Esophagus squamous epithelium (tissue), 5 donors: ENCODE measurements at regions not wholly inside any gene's neighbourhood (a gene's known extent, or its start where the extent isn't known, plus 50 kb on each side); places are given as distances from the start of the nearest gene placed in this dataset.

Experiments used
- DNase-seq: peaks from one replicate; lab custom pipeline; 2025; lab: John Stamatoyannopoulos, UW
- H3K27ac ChIP-seq, 4 donors: fragments of 200-600 bp; sonication (generic); one replicate each; pipeline ENCODE4 v1.5.1; 2016 to 2019; ENCODE audit warnings: mild to moderate bottlenecking in 1 of 4
- H3K27me3 ChIP-seq, 4 donors: fragments of 200-600 bp; sonication (generic); 1 replicate in 3 of 4; 2 replicates in 1 of 4; pipeline versions ENCODE4 v1.5.1 to v1.6.0; 2017 to 2021; ENCODE audit warnings: antibody characterized with exemption in 1 of 4
- H3K36me3 ChIP-seq, 3 donors: fragments of 200-600 bp; sonication (generic); one replicate each; pipeline ENCODE4 v1.5.1; 2016 to 2019
- H3K4me1 ChIP-seq, 3 donors: fragments of 200-600 bp; sonication (generic); one replicate each; pipeline ENCODE4 v1.5.1; 2017 to 2019
- H3K4me3 ChIP-seq, 4 donors: fragments of 200-600 bp; sonication (generic); 1 replicate in 3 of 4; 2 replicates in 1 of 4; pipeline ENCODE4 v1.5.1; 2016 to 2019; ENCODE audit warnings: mild to moderate bottlenecking in 2 of 4, moderate library complexity in 1 of 4
- H3K9me3 ChIP-seq, 3 donors: fragments of 200-600 bp; sonication (generic); one replicate each; pipeline ENCODE4 v1.5.1; 2016 to 2019
- POLR2A ChIP-seq, 4 donors: fragments of 450-650 bp; IDR thresholded peaks; one replicate each; pipeline ENCODE4 v1.6.1; 2017; ENCODE audit warnings: antibody characterized with exemption in 4 of 4, mild to moderate bottlenecking in 4 of 4, moderate library complexity in 3 of 4
- WGBS, 2 donors: methylation state at CpG; one replicate each; pipeline ENCODE4 v1.1.5; 2018; 5-methylcytosine and 5-hydroxymethylcytosine counted together
- intact Hi-C: fragments of 100-400 bp; cut with DNase I; formaldehyde crosslinking; loops from one replicate; pipeline ENCODE4 v1.15.0; 2022
- TF ChIP-seq, protein P1 (sequence below), 6 experiments: fragments of 450-650 bp in 4 of 6; fragments of 200-600 bp in 2 of 6; sonication (generic) in 2 of 6; IDR thresholded peaks; one replicate each; pipeline ENCODE4 v1.5.1; 2016 to 2019; ENCODE audit warnings: antibody characterized with exemption in 6 of 6, mild to moderate bottlenecking in 4 of 6, moderate library complexity in 4 of 6
- donor health status: DM: yes; HTN: yes; CAD: no.

DNA sequence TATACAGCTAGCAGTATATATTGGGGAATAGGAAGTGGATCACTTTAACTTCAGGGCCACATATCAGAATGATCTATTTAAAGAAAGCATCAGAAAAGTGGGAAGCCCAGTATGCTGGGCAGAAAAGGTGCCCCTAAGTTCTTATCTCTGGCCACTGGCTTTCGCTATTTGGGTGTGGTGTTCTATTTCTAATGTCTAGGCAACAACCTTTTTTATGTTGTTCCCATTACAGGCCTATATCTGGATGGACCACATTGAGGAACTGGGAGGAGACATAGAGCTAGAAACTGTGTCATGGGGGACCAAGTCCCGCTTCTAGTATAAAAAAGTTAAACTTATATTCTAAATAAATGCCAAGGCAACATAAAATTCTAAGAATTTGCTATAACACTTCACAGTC is 935.6 kb downstream of the PDHA2 start:
- no peak for TF ChIP-seq POLR2A (IDR thresholded peaks at IDR 0.05)
- TF ChIP-seq, protein P1, sequence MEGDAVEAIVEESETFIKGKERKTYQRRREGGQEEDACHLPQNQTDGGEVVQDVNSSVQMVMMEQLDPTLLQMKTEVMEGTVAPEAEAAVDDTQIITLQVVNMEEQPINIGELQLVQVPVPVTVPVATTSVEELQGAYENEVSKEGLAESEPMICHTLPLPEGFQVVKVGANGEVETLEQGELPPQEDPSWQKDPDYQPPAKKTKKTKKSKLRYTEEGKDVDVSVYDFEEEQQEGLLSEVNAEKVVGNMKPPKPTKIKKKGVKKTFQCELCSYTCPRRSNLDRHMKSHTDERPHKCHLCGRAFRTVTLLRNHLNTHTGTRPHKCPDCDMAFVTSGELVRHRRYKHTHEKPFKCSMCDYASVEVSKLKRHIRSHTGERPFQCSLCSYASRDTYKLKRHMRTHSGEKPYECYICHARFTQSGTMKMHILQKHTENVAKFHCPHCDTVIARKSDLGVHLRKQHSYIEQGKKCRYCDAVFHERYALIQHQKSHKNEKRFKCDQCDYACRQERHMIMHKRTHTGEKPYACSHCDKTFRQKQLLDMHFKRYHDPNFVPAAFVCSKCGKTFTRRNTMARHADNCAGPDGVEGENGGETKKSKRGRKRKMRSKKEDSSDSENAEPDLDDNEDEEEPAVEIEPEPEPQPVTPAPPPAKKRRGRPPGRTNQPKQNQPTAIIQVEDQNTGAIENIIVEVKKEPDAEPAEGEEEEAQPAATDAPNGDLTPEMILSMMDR (IDR thresholded peaks at IDR 0.05), result no peak
- Histone ChIP-seq H3K4me1 (no peaks in the 10 kb centered on the region), H3K4me3 (no peak overlapping the region), H3K36me3 (no peaks in the 10 kb centered on the region), H3K9me3 (no peaks in the 10 kb centered on the region), H3K27me3 (no peaks in the 10 kb centered on the region), H3K27ac (no peak overlapping the region)
- 67 to 74% methylated on average over 2 of the region's 2 CpGs for WGBS, 2 donors
- DNase-seq, result no peak
- intact Hi-C loops, result no loop called here

DNA sequence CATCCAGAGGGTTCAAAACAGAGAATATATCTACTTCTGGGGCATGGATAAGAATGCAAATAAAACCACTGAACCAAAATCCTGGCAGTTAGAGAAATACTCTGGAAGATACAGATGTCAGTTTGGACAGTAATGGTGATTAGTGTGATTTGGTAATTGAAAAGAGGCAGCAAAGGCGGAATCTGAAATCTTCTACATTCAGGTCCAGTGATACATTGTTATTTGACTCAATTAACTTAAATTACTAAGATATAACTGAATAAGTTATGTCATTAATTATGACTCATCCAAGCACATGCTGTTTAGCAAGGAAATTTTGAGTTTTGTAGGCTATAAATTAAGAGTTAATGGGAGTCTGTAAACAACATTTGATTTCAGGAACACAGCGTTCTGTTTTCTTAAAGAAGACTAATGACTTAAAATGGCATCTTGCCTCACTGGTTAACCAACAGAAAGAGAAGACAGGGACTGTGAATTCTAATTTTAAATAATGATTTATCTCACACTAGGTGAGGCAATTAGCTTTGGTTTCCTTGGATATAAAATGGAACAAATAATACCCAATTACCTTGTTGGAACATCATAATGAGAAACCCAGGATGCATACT is 937.1 kb downstream of the PDHA2 start:
- H3K36me3 ChIP-seq, result no peaks in the 10 kb centered on the region
- no peaks in the 10 kb centered on the region for H3K9me3 ChIP-seq
- intact Hi-C loops, result no loop called here
- no peak overlapping the region for H3K4me3 ChIP-seq
- no peaks in the 10 kb centered on the region for H3K4me1 ChIP-seq
- no peaks in the 10 kb centered on the region for H3K27me3 ChIP-seq
- no peak for DNase-seq
- TF ChIP-seq, protein P1 (IDR thresholded peaks at IDR 0.05), result no peak
- TF ChIP-seq POLR2A (IDR thresholded peaks at IDR 0.05), result no peak
- H3K27ac ChIP-seq, result no peak overlapping the region
- WGBS, 2 donors, result 66 to 73% methylated on average over 2 of the region's 2 CpGs

DNA sequence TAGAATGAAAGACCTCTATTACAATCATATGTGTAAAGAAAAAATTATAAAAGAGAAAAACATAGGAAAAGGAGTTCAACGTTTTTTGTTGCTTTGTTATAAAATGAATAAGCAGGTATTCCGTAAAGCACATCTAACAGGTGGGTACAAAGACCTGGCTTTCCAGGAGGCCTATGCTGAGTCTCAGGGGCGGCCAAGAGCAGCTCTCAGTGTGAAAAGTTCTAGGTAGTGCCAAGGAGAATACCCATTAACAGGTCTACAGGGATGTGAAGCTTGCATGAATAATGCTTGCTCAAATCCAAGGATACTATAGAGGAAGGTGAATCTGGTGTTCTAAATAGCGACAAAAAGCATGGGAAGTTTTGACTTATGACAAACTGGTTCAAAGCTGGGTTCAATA is 944.4 kb downstream of the PDHA2 start:
- Histone ChIP-seq H3K4me1 (no peaks in the 10 kb centered on the region), H3K27ac (no peak overlapping the region), H3K27me3 (no peaks in the 10 kb centered on the region), H3K9me3 (no peaks in the 10 kb centered on the region), H3K4me3 (no peak overlapping the region), H3K36me3 (no peaks in the 10 kb centered on the region)
- no peak for DNase-seq
- TF ChIP-seq, protein P1 (IDR thresholded peaks at IDR 0.05), result no peak
- TF ChIP-seq POLR2A (IDR thresholded peaks at IDR 0.05), result no peak
- intact Hi-C loops, result no loop called here
- 73 to 77% methylated on average over 4 of the region's 4 CpGs for WGBS, 2 donors

DNA sequence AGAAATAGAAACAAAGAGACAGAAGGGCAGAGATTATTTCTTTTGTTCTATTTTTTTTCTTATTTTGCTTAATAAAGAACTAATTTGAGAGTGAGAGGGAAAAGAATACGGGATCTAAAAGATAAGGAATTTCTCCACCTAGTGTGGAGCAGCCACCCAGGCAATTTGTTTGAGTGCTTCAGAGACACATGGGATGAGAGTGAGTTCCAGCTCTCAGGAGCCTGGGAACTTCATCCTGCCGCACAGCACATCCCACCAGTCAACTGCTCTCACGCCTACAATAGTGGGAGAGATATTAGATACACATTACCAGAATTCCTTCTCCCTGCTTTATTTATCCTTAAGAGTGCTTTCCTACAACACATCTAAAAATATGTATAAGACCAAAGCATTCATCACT is 946.4 kb downstream of the PDHA2 start:
- TF ChIP-seq, protein P1 (IDR thresholded peaks at IDR 0.05), result no peak
- TF ChIP-seq POLR2A (IDR thresholded peaks at IDR 0.05), result no peak
- 40 to 42% methylated on average over 3 of the region's 3 CpGs for WGBS, 2 donors
- Histone ChIP-seq H3K36me3 (no peaks in the 10 kb centered on the region), H3K9me3 (no peaks in the 10 kb centered on the region), H3K4me3 (no peak overlapping the region), H3K4me1 (no peaks in the 10 kb centered on the region), H3K27ac (no peak overlapping the region), H3K27me3 (no peaks in the 10 kb centered on the region)
- intact Hi-C loops, result no loop called here
- DNase-seq, result no peak

DNA sequence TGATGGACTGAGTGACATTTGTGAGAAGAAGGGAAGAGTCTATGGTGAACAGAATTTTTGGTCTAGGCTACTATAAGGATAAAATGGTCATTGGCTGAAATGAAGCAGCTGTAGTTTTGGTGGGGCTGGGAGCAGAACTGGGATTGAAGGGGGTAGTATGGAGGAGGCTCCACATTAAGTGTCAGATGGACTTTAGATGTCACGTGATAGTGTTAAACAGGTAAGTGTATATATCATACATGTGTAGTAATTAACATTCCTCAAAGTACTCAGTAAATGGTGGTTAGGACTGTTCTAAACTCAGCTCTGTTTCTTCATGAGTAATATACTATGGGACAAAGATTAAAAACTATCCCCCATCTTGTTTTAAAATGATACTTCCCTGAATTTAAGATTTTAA is 947.9 kb downstream of the PDHA2 start:
- intact Hi-C loops, result no loop called here

More for the DNA sequence above, 947.9 kb downstream of the PDHA2 start:
- Histone ChIP-seq H3K9me3 (no peaks in the 10 kb centered on the region), H3K27ac (no peak overlapping the region), H3K4me1 (no peaks in the 10 kb centered on the region), H3K27me3 (no peaks in the 10 kb centered on the region), H3K36me3 (no peaks in the 10 kb centered on the region), H3K4me3 (no peak overlapping the region)
- WGBS, 2 donors, result 74 to 77% methylated on average over 1 of the region's 1 CpG
- TF ChIP-seq, protein P1 (IDR thresholded peaks at IDR 0.05), result no peak
- no peak for TF ChIP-seq POLR2A (IDR thresholded peaks at IDR 0.05)
- no peak for DNase-seq
